ELF-1 (cell line): ENCODE measurements at regions not wholly inside any gene's neighbourhood (a gene's known extent, or its start where the extent isn't known, plus 50 kb on each side); places are given as distances from the start of the nearest gene placed in this dataset.
A peak's percentile ranks its signal among the peaks of the same experiment; 100 is the strongest.
"Not testable (repeated sequence)": the region's sequence is repeated elsewhere in the genome, so short reads cannot be mapped to it uniquely, and the experiment has no call there.

ENCODE experiments used
- DNase-seq: peaks from one replicate; pipeline ENCODE4 v3.0.0-alpha.2; 2016; ENCODE audit warnings: low read depth, low spot score

- no peak for DNase-seq
Observed at GRCh38 chr20:59110607-59111006, 53.0 kb upstream of the ZNF831 start.

- peak; percentile 39 for DNase-seq
Observed at GRCh38 chr20:59105581-59105980, 58.0 kb upstream of the ZNF831 start.

- DNase-seq: no peak
Observed at GRCh38 chr20:59104831-59105230, 58.8 kb upstream of the ZNF831 start.

- no peak for DNase-seq
Observed at GRCh38 chr20:59103573-59103972, 60.0 kb upstream of the ZNF831 start.

DNA sequence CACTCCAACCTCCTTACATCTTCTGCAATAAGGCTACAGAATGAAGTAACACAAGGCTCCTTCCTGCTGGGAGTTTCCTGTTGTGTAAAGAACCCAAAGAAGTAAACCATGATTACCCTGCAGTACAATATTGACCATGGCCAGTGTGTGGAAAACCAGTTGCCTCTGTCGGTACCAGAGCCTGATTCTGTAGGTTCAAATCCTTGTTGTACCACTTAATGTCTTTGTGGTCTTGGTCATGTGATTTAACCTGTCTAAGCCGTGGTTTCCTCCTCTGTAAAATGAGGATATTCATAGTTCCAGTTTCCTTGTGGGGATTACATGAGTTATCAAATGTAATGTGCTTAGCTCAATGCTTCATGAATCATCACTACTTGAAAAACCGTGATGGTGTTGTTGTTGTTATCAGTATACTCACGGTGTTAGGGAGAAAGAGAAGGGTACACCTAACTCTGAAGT lies 60.3 kb upstream of the PRELID3B start:
- no peak for DNase-seq

DNA sequence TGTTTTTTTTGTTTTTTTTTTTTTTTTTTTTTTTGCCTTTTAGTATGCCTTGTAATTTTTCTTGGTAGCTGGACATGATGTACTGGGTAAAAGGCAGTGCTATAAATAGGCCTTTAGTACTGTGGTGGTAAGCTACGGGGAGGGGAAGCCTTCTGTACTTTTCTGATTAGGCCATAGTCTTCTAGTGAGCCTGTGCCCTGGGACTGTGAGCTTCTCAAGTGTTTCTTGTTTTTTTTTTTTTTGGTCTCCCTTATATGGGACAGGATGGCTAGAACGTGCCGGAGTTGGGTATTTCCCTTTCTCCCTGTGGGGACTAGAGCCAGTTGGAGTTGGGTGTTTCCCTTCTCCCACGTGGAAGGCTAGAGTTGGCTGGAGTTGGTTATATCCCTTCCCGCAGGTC lies 59.4 kb upstream of the PRELID3B start:
- DNase-seq: no peak

GRCh38 chr20:59099864-59100263 lies 57.3 kb upstream of the PRELID3B start:
- not testable (repeated sequence) for DNase-seq

DNA sequence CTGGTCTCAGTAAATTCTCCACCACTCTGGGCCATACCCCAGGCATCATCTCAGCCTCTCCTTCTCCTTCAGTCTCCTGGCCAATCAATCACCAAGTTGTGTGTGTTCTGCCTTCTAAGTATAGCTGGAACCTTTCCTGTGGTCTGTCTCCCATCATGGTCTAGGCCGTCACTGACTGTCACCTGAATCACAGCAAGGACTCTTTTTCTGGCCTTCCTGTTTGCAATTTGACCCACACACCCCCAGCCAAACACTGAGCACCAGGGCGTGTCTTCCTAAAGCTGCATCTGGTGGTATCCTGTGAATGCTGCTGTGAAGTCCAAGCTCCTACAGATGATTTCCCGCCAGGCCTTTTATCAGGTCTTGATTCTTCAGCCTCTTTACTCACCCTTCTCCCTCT lies 52.6 kb upstream of the PRELID3B start:
- DNase-seq: no peak

DNA sequence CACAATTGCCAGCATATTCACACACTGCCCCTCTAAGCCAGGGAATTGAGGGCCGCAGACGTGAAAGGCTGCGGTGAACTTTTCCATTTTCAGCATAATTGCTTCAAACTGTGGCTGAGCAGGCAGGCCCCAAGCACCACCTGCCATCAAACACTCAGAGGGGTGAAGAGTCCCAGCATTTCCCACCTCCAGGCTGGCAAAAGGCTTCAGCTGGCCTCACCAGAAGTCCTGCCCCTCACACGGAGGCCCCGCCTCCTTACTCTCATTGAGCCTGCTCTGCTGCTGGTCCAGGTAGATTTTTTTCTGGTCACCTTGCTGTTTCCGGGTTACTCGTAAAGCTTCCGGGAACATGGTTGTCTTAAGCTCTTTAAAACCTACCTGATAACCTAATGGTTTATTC lies 52.0 kb upstream of the PRELID3B start:
- DNase-seq: peak; percentile 14
